WTC11 (cell line): ENCODE measurements at regions not wholly inside any gene's neighbourhood (a gene's known extent, or its start where the extent isn't known, plus 50 kb on each side); places are given as distances from the start of the nearest gene placed in this dataset.

Source experiments
- ATAC-seq: fragments of 200-7000 bp; cut with Tn5 transposase; 2 replicates; pipeline ENCODE4 v1.10.0; 2021; ENCODE audit warnings: mild to moderate bottlenecking, moderate library complexity
- CTCF ChIA-PET: fragments of 300-600 bp; sonication (Branson Sonifier 250); formaldehyde crosslinking; loops from one replicate; lab custom pipeline; 2021; ENCODE audit warnings: antibody characterized with exemption; lab: Charles Lee
- POLR2A ChIA-PET: fragments of 350-600 bp; sonication (Branson Sonifier 250); formaldehyde crosslinking; loops from one replicate; lab custom pipeline; 2021; ENCODE audit warnings: antibody characterized with exemption; lab: Charles Lee
- DNase-seq: peaks from one replicate; pipeline ENCODE4 v3.0.0; 2021; ENCODE audit warnings: low spot score
- H3K27ac Mint-ChIP-seq: 2 replicates; pipeline ENCODE4 v1.8.0; 2021; ENCODE audit warnings: mixed read lengths
- H3K27me3 Mint-ChIP-seq: 2 replicates; pipeline ENCODE4 v1.8.0; 2021; ENCODE audit warnings: low read depth, mild to moderate bottlenecking, moderate library complexity, mixed read lengths
- H3K36me3 Mint-ChIP-seq: 2 replicates; pipeline ENCODE4 v1.8.0; 2021; ENCODE audit warnings: mixed read lengths
- H3K4me1 Mint-ChIP-seq: 2 replicates; pipeline ENCODE4 v1.8.0; 2022; ENCODE audit warnings: mixed read lengths
- H3K4me3 Mint-ChIP-seq: 2 replicates; pipeline ENCODE4 v1.8.0; 2021; ENCODE audit warnings: mild to moderate bottlenecking, moderate library complexity, mixed read lengths
- H3K9me3 Mint-ChIP-seq: 2 replicates; pipeline ENCODE4 v1.8.0; 2021; ENCODE audit warnings: mixed read lengths
- ATF1 ChIP-seq: sonication (generic); formaldehyde crosslinking; IDR thresholded peaks from 2 replicates; pipeline ENCODE4 v1.8.1; 2023; ENCODE audit warnings: mild to moderate bottlenecking, moderate library complexity, missing genetic modification reagents
- CBFB ChIP-seq: sonication (generic); formaldehyde crosslinking; IDR thresholded peaks from 2 replicates; pipeline ENCODE4 v1.8.1; 2022; ENCODE audit warnings: mild to moderate bottlenecking, low read depth, missing genetic modification reagents
- FOXJ3 ChIP-seq: sonication (generic); formaldehyde crosslinking; IDR thresholded peaks from 2 replicates; pipeline ENCODE4 v1.9.0; 2021; ENCODE audit warnings: missing genetic modification reagents, mild to moderate bottlenecking, borderline replicate concordance
- TCF7 ChIP-seq: sonication (generic); formaldehyde crosslinking; IDR thresholded peaks from 2 replicates; pipeline ENCODE4 v1.8.0; 2022; ENCODE audit warnings: mild to moderate bottlenecking, low read depth, missing genetic modification reagents, moderate library complexity
- ZNF138 ChIP-seq: sonication (generic); formaldehyde crosslinking; conservative IDR thresholded peaks from 2 replicates; pipeline ENCODE4 v1.8.1; 2022; ENCODE audit warnings: mild to moderate bottlenecking, moderate library complexity, missing genetic modification reagents
- ZNF232 ChIP-seq: sonication (generic); formaldehyde crosslinking; IDR thresholded peaks from 2 replicates; pipeline ENCODE4 v1.8.0; 2022; ENCODE audit warnings: mild to moderate bottlenecking, missing genetic modification reagents
- ZNF423 ChIP-seq: fragments of 250-450 bp; sonication (Bioruptor Pico); IDR thresholded peaks from 2 replicates; pipeline ENCODE4 v2.1.2; 2022; ENCODE audit warnings: mild to moderate bottlenecking, moderate library complexity
- TF ChIP-seq, protein P1 (sequence below): sonication (generic); formaldehyde crosslinking; IDR thresholded peaks from 2 replicates; pipeline ENCODE4 v1.8.0; 2022; ENCODE audit warnings: mild to moderate bottlenecking, missing genetic modification reagents
- TF ChIP-seq, protein P2 (sequence below): sonication (generic); formaldehyde crosslinking; IDR thresholded peaks from 2 replicates; pipeline ENCODE4 v1.8.1; 2023; ENCODE audit warnings: mild to moderate bottlenecking, missing genetic modification reagents, borderline replicate concordance
- TF ChIP-seq, protein P3 (sequence below): sonication (generic); formaldehyde crosslinking; IDR thresholded peaks from 2 replicates; pipeline ENCODE4 v1.8.1; 2022; ENCODE audit warnings: low read depth, mild to moderate bottlenecking, moderate library complexity, missing genetic modification reagents, borderline replicate concordance
- TF ChIP-seq, protein P4 (sequence below): fragments of 250-450 bp; sonication (Bioruptor Pico); IDR thresholded peaks from 2 replicates; pipeline ENCODE4 v1.9.0; 2021; ENCODE audit warnings: mild to moderate bottlenecking
- TF ChIP-seq, protein P5 (sequence below): sonication (generic); formaldehyde crosslinking; IDR thresholded peaks from 2 replicates; pipeline ENCODE4 v1.8.1; 2023; ENCODE audit warnings: mild to moderate bottlenecking, missing genetic modification reagents, moderate library complexity
- TF ChIP-seq, protein P6 (sequence below): sonication (generic); formaldehyde crosslinking; IDR thresholded peaks from 2 replicates; pipeline ENCODE4 v1.8.1; 2022; ENCODE audit warnings: mild to moderate bottlenecking, missing genetic modification reagents, moderate library complexity, borderline replicate concordance
- TF ChIP-seq, protein P7 (sequence below): fragments of 250-450 bp; sonication (Bioruptor Pico); IDR thresholded peaks from 2 replicates; pipeline ENCODE4 v1.9.0; 2021; ENCODE audit warnings: moderate library complexity, mild to moderate bottlenecking, inconsistent platforms, borderline replicate concordance
- TF ChIP-seq, protein P8 (sequence below): sonication (generic); formaldehyde crosslinking; IDR thresholded peaks from 2 replicates; pipeline ENCODE4 v1.8.0; 2022; ENCODE audit warnings: mild to moderate bottlenecking, missing genetic modification reagents

DNA sequence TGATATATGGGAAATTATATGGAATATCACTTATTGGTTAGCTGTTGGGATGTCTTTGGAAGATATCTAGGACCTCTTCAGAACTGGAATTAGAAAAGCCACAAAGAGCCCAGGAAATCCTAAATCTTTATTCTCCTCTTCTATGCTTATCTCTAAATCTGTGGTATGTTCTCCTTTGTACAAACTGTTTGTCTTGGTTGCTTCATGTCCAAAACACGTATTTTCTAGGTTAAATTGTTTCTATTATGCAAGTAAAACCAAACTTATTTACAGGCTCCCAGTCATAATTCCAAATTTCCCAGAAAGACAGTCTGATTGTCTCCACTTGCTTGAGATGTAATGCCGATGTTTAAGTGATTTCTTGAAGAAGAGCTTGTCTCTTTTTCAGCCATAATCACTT lies 650.9 kb downstream of the CDH11 start:
- Mint-ChIP-seq H3K4me1 (no peaks in the 10 kb centered on the region), H3K9me3 (peaks cover 17% of the 10 kb centered on the region), H3K4me3 (no peak overlapping the region), H3K27me3 (no peaks in the 10 kb centered on the region; the same call in 1 of the 2 replicates), H3K27ac (no peak overlapping the region), H3K36me3 (peaks cover 8% of the 10 kb centered on the region)
- ChIA-PET POLR2A (no interaction called here), CTCF (no interaction called here)
- DNase-seq (no peak), ATAC-seq (no peak)
- TF ChIP-seq, protein P1, sequence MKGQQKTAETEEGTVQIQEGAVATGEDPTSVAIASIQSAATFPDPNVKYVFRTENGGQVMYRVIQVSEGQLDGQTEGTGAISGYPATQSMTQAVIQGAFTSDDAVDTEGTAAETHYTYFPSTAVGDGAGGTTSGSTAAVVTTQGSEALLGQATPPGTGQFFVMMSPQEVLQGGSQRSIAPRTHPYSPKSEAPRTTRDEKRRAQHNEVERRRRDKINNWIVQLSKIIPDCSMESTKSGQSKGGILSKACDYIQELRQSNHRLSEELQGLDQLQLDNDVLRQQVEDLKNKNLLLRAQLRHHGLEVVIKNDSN (CRISPR knock-in tag) = no peak
- TF ChIP-seq, protein P2, sequence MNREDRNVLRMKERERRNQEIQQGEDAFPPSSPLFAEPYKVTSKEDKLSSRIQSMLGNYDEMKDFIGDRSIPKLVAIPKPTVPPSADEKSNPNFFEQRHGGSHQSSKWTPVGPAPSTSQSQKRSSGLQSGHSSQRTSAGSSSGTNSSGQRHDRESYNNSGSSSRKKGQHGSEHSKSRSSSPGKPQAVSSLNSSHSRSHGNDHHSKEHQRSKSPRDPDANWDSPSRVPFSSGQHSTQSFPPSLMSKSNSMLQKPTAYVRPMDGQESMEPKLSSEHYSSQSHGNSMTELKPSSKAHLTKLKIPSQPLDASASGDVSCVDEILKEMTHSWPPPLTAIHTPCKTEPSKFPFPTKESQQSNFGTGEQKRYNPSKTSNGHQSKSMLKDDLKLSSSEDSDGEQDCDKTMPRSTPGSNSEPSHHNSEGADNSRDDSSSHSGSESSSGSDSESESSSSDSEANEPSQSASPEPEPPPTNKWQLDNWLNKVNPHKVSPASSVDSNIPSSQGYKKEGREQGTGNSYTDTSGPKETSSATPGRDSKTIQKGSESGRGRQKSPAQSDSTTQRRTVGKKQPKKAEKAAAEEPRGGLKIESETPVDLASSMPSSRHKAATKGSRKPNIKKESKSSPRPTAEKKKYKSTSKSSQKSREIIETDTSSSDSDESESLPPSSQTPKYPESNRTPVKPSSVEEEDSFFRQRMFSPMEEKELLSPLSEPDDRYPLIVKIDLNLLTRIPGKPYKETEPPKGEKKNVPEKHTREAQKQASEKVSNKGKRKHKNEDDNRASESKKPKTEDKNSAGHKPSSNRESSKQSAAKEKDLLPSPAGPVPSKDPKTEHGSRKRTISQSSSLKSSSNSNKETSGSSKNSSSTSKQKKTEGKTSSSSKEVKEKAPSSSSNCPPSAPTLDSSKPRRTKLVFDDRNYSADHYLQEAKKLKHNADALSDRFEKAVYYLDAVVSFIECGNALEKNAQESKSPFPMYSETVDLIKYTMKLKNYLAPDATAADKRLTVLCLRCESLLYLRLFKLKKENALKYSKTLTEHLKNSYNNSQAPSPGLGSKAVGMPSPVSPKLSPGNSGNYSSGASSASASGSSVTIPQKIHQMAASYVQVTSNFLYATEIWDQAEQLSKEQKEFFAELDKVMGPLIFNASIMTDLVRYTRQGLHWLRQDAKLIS (CRISPR knock-in tag) = no peak
- TF ChIP-seq, protein P3, sequence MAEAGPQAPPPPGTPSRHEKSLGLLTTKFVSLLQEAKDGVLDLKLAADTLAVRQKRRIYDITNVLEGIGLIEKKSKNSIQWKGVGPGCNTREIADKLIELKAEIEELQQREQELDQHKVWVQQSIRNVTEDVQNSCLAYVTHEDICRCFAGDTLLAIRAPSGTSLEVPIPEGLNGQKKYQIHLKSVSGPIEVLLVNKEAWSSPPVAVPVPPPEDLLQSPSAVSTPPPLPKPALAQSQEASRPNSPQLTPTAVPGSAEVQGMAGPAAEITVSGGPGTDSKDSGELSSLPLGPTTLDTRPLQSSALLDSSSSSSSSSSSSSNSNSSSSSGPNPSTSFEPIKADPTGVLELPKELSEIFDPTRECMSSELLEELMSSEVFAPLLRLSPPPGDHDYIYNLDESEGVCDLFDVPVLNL = no peak
- TF ChIP-seq ZNF423 (CRISPR knock-in tag) (no peak), ZNF138 (no peak), ZNF232 (CRISPR knock-in tag) (no peak), FOXJ3 (CRISPR knock-in tag) (no peak), TCF7 (CRISPR knock-in tag) (no peak), ATF1 (CRISPR knock-in tag) (no peak), CBFB (CRISPR knock-in tag) (no peak)
- TF ChIP-seq, protein P4, sequence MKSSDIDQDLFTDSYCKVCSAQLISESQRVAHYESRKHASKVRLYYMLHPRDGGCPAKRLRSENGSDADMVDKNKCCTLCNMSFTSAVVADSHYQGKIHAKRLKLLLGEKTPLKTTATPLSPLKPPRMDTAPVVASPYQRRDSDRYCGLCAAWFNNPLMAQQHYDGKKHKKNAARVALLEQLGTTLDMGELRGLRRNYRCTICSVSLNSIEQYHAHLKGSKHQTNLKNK = no peak
- TF ChIP-seq, protein P5, sequence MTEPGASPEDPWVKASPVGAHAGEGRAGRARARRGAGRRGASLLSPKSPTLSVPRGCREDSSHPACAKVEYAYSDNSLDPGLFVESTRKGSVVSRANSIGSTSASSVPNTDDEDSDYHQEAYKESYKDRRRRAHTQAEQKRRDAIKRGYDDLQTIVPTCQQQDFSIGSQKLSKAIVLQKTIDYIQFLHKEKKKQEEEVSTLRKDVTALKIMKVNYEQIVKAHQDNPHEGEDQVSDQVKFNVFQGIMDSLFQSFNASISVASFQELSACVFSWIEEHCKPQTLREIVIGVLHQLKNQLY = no peak
- TF ChIP-seq, protein P6, sequence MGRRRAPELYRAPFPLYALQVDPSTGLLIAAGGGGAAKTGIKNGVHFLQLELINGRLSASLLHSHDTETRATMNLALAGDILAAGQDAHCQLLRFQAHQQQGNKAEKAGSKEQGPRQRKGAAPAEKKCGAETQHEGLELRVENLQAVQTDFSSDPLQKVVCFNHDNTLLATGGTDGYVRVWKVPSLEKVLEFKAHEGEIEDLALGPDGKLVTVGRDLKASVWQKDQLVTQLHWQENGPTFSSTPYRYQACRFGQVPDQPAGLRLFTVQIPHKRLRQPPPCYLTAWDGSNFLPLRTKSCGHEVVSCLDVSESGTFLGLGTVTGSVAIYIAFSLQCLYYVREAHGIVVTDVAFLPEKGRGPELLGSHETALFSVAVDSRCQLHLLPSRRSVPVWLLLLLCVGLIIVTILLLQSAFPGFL (CRISPR knock-in tag) = no peak
- TF ChIP-seq, protein P7, sequence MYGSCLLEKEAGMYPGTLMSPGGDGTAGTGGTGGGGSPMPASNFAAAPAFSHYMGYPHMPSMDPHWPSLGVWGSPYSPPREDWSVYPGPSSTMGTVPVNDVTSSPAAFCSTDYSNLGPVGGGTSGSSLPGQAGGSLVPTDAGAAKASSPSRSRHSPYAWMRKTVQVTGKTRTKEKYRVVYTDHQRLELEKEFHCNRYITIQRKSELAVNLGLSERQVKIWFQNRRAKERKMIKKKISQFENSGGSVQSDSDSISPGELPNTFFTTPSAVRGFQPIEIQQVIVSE = no peak
- TF ChIP-seq, protein P8, sequence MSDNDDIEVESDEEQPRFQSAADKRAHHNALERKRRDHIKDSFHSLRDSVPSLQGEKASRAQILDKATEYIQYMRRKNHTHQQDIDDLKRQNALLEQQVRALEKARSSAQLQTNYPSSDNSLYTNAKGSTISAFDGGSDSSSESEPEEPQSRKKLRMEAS (CRISPR knock-in tag) = no peak
- TF ChIP-seq, all 79 proteins: peak for 0
